ENCODE measurements at regions not wholly inside any gene's neighbourhood (a gene's known extent, or its start where the extent isn't known, plus 50 kb on each side); places are given as distances from the start of the nearest gene placed in this dataset.

GRCh38 chr3:180467177-180467576 is 134.8 kb upstream of the TTC14 start:
- DNase-seq, result no peak
- intact Hi-C loops (cut with micrococcal nuclease), result no loop called here
- ATAC-seq, result no peak

GRCh38 chr3:180469149-180469548 is 132.8 kb upstream of the TTC14 start:
- intact Hi-C loops (cut with micrococcal nuclease), result no loop called here
- DNase-seq (no peak), ATAC-seq (no peak)

GRCh38 chr3:180478695-180479094 is 123.3 kb upstream of the TTC14 start:
- DNase-seq (no peak), ATAC-seq (no peak)
- intact Hi-C loops (cut with micrococcal nuclease), result no loop called here

GRCh38 chr3:180492047-180492446 is 109.9 kb upstream of the TTC14 start:
- DNase-seq, result no peak
- intact Hi-C loops (cut with micrococcal nuclease), result no loop called here
- no peak for ATAC-seq

GRCh38 chr3:180496995-180497394 is 105.0 kb upstream of the TTC14 start:
- ATAC-seq (no peak), DNase-seq (no peak)
- intact Hi-C loops (cut with micrococcal nuclease), result no loop called here

DNA sequence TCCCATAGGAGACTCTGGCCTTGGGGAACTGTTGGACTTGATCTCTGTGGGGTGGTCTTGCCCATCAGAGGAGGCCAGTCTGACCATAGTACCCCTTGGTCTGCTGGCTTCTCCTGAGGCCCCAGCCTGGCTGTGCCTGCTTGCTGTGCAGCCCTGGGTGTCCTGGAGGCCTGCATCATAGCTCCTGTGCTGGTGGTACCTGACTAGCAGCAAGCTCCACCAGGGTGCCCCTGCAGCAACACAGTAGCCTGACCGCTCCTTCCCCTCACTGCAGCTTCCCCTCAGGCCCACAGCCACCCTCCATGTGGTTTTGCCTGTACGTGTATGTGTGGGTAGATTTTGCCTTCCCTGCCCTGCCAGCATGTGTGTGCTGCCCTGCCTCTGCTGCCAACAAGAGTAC is 85.6 kb upstream of the TTC14 start:
- DNase-seq (no peak), ATAC-seq (no peak)
- intact Hi-C loops (cut with micrococcal nuclease), result no loop called here

- intact Hi-C loops (cut with micrococcal nuclease), result no loop called here
- DNase-seq, result no peak
- ATAC-seq, result no peak
Observed at GRCh38 chr3:180523040-180523439, 78.9 kb upstream of the TTC14 start.

DNA sequence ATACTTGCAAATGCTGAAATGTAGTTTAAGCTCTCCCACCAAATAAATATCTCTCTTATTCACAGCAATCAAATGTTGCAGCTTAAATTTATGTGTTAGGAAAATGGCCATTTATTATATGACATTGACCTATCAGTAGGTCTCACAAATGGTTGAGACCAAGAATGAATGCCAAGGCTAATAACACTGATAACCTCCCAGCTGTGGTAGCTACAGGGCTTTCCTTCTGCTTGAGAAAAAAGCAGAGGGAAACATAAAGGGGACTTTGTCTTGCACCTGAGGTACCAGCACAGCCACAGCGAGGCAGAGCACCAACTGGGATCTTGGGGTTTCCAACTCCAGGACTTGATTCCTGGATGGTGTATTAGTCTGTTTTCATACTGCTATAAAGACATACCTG is 73.1 kb upstream of the TTC14 start:
- no peak for ATAC-seq
- intact Hi-C loops (cut with micrococcal nuclease), result no loop called here
- DNase-seq, result no peak

DNA sequence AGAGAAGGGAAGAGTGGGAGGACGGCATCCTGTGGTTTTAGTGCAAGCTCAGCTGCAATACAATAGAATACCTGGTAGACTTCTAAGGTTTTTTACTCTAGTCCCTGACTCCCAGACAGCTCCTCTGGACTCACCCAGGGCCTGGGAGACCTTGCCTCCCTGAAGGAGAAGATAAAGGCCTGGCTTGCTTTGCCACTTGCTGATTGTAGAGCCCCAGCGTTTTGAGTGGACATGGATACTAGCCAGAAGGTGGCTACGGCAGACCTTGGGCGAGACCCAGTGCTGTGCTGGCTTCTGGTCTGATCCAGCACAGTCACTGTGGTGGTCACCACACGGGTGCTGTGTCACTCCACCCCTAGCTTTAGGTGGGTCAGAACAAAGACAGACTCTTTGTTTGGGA is 72.2 kb upstream of the TTC14 start:
- intact Hi-C loops (cut with micrococcal nuclease), result no loop called here
- no peak for ATAC-seq
- no peak for DNase-seq

- intact Hi-C loops (cut with micrococcal nuclease), result no loop called here
- ATAC-seq (no peak), DNase-seq (no peak)
Observed at GRCh38 chr3:180530276-180530675, 71.7 kb upstream of the TTC14 start.

DNA sequence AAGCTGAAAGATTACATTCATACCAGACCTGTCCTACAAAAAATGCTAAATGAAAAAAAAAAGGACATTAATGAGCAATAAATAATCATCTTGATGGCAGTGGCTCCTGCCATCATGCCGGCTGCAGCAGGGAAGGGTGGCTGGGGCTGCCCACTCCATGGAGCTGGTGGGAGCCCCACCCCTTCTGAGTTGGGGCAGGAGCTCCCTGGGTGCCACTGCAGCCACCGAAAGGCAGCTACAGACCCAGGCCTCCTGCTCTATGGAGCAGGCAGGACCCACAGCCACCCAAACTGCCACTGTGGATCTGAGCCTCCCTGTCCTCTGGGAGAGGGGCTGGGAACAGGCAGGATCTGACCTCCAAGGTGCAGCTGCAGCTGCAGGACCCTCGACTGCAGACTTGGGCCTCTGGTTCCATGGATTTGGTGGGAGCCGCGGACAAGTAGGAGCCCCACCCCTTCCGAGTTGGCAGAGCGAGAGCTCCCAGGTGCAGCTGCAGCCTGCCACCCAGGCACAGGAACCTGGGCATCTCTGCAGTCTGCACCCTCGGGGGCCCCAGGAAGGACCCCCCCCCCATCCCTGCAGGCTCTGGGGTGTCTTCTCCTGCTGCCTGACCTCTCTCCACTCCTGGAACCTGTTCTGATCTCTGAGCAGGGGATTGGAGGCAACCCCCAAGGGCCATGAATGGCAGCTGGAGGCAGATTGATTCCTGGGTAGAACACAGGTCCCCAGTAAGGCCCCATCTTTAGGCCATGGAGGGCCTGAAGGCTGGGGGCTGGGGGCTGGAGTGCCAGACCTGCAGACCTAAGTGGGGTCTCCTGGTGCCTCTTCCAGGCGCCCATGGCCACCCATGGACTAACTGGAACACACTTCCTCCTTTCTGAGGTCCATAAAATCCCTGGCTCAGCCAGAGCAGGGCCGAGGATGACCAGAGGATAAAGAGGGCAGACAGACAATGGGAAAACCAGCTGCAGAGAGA is 70.4 kb upstream of the TTC14 start:
- intact Hi-C loops (cut with micrococcal nuclease), result no loop called here
- ATAC-seq (no peak), DNase-seq (no peak)

DNA sequence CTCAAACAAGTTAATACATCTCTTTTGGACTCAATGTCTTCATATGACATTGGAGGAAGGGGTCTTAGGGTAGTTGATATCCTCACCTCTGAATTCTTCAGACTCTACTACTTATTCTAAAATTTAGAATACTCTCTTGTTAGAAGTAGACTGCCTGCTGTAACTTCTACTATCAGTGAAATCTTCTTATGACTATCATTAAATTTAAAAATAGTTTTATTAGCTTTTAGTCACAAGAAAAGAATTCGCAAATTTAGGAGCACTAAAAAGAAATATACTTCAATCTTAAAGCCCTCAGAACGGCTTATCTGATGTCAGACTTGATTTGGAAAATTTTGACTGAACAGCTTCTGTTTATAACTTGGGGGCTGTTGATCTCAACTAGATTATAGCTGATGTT is 67.1 kb upstream of the TTC14 start:
- ATAC-seq (no peak), DNase-seq (no peak)
- intact Hi-C loops (cut with micrococcal nuclease), result no loop called here

DNA sequence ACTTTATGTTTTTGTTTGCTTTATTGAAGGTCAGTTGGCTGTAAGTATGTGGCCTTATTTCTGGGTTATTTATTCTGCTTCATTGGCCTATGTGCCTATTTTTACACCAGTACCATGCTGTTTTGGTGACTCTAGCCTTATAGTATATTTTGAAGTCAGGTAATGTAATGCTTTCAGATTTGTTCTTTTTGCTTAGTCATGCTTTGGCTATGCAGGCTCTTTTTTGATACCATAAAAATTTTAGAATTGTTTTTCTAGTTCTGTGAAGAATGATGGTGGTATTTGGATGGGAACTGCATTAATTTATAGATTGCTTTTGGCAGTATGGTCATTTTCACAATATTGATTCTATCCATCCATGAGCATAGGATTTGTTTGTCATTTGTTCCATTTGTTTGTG is 63.5 kb upstream of the TTC14 start:
- intact Hi-C loops (cut with micrococcal nuclease), result no loop called here
- DNase-seq, result no peak
- no peak for ATAC-seq

DNA sequence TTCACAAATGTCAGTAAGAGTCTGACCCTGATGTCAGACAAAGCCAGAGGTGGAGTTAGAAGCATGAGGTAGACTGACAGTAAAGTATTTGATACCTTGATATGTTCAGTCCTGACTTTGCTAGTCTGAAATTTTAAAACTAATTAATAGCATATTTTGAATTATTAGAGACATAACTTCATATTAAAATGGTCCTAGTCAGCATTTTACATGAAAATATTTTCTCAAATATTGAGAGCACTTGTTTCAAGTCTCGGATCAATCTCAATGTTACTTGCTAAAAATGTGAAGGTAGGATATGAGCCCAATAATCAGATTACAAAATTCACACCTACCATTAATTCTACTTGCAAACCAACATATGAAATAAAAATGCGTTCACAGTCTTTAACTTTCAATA is 58.1 kb upstream of the TTC14 start:
- ATAC-seq, result no peak
- DNase-seq, result no peak
- intact Hi-C loops (cut with micrococcal nuclease), result no loop called here

DNA sequence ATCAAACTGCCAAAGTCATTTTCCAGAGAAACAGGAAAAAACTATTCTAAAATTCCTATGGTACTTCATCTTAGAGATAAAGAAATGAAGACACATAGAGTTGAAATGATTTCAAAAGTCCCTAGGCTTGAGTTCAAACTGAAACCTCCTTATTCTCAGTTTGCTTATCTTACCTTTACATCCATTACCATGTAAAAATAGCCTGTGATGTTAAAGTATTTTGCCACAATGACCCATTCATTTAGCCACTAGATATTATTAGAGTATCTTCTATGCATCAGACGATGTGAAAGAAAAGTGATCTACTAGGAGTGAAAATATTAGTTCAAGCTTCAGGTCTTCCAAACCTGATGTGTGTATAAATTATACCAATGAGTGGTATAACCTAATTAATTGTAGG is 55.1 kb upstream of the TTC14 start:
- DNase-seq, result no peak
- no peak for ATAC-seq
- intact Hi-C loops (cut with micrococcal nuclease), result no loop called here

GRCh38 chr3:180548050-180548449 is 53.9 kb upstream of the TTC14 start:
- intact Hi-C loops (cut with micrococcal nuclease), result no loop called here
- no peak for ATAC-seq

More at GRCh38 chr3:180548050-180548449, 53.9 kb upstream of the TTC14 start:
- no peak for DNase-seq

Data from left ventricle myocardium superior (tissue), 1 donor.